GM21381 (cell line): ENCODE measurements at regions not wholly inside any gene's neighbourhood (a gene's known extent, or its start where the extent isn't known, plus 50 kb on each side); places are given as distances from the start of the nearest gene placed in this dataset.

Experiments
- ATAC-seq: cut with Tn5 transposase; IDR thresholded peaks from one replicate; pipeline ENCODE4 v1.9.1; 2021; ENCODE audit warnings: mild to moderate bottlenecking, moderate library complexity; ENCODE audit not compliant: unreplicated experiment

DNA sequence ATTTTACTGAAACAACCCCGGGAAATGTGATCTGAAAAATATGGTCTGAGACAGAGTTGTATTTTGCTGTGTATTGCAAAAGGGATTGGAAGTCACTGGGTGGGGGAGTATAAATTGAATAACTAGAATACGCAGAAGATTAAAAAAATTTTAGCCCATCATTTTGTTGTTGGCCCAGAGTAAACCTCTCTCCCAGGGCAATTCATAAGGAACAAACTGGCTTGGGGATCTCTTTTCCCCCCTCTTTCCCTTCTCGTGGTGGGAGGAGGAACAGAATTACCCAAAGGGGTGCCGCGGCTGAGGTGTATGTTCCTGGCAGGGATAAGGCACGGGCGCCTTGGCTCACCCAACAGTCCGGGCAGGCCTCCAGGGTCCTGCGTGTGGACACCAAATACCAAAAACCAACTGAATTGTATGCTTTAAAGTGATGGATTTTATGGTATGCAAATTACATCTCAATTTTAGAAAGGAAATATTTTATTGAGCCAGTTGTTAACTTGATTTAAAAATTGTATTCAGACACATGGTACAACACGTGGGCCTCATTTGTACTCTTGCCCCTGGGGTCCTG lies 121.2 kb upstream of the SPRED2 start:
- ATAC-seq = no peak

- no peak for ATAC-seq
Measured at GRCh38 chr2:65551528-65551927, 119.1 kb upstream of the SPRED2 start.

DNA sequence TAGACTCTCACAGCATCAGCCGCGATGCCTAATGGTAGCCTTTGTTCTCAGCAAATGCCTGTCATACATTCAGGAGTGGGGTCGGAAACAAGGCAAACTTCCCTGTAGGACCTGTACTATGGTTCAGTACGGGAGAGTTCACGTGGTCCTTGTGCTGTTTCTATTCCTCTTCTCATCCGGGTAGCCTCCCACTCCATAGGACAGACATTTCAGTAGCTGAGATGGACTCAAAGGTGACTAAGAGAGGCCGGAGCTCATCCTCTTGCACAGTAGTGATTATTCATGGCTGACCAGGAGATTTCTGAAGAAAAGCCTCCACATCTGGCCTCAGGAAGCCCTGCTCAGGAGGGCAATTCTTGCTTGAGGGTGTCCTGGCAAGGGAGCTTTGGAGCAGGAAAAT lies 117.8 kb upstream of the SPRED2 start:
- ATAC-seq = no peak

- ATAC-seq = no peak
Measured at GRCh38 chr2:65549631-65550030, 117.2 kb upstream of the SPRED2 start.

DNA sequence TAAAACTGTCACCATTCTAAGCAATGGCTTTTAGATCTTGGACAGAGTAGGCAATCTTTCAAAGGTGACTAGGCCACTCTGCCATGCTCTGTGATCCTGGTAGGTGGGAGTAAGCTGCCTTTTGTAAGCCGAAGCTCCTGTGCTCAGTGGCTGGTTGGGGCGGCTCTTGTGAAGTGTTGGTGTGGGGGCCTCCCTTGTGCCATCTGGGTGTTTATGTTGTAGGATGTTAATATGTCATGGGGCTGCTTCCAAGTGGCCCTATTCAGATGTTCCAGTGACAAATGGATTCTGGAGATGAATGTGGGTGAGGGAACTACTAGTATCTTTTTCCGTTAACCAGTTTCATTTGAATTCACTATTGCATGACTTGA lies 116.8 kb upstream of the SPRED2 start:
- ATAC-seq = no peak

- ATAC-seq = no peak
Measured at GRCh38 chr2:65548576-65549256, 116.3 kb upstream of the SPRED2 start.

DNA sequence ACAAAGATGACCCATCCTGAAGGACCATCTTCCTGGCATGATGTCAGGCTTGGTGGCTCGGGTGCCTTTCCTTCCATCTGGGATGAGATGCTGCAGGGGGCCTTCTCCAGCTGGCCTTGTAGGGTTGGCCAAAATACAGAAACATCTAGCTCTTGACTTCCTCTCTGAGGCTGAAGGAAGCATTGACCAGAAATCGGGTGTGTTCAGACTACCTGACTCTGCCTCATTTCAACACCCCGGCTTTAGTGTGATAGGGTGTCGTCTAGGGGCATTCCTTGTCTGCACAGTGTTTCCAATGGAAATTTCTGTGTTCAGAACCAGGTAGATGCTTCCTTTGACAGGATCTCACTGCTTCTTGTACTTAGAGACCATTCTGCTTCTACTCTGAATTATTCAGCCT lies 115.7 kb upstream of the SPRED2 start:
- ATAC-seq = no peak

- ATAC-seq = no peak
Measured at GRCh38 chr2:65545837-65546805, 113.7 kb upstream of the SPRED2 start.

- ATAC-seq = no peak
Measured at GRCh38 chr2:65541773-65542172, 109.4 kb upstream of the SPRED2 start.

GRCh38 chr2:65539633-65540032 lies 107.2 kb upstream of the SPRED2 start:
- ATAC-seq = no peak

DNA sequence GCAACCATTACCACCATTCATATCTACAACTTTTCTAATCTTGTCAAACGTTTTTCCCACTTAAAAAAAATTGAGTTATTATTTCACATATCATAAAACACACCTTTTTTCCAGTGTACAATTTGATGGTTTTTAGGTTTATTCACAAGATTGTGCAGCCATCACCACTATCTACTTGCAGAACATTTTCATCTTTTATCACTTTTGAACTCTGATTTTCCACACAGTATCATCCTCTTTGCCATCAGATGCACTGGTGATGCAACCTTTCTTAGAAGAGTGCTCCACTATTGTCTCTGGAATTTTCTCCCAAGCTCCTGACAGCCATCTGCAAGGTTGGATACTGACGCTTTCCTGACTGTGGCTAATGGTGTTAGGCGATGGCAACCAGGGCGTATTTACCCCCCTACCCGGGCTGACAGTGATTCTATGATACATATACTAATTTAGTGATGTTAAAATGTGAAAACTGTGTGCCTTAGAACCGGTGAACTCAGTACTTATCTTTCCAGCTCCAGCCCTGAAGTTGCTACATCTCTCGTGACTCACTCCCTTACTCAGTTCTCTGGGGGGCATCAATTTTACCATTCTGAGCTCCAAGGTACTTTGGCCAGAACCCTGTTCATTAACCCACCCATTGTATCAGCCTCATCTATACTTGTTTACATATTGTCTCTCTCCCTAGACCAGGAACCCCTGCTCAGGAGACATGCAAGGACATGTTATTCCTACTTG lies 105.4 kb upstream of the SPRED2 start:
- no peak for ATAC-seq

DNA sequence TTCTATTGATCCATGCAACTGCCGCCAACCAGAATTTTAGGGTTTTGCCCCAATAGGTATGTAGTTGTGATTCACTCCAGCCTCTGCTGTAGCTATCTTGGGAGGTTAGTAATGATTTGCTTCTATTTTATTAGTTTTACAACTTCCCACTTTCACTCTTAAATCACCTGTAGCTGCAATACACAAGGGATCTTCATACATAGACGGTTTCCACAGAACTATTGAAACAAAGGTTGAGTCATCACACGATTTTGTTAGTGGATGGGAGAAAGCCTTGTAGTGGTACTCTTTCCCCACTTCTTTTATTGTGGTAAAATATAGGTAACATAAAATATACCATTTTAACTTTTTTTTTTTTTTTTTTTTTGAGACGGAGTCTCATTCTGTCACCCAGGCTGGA lies 104.2 kb upstream of the SPRED2 start:
- peak; percentile 93 for ATAC-seq

- ATAC-seq = no peak
Measured at GRCh38 chr2:65532937-65533336, 100.5 kb upstream of the SPRED2 start.

- no peak for ATAC-seq
Measured at GRCh38 chr2:65532326-65532725, 99.9 kb upstream of the SPRED2 start.

DNA sequence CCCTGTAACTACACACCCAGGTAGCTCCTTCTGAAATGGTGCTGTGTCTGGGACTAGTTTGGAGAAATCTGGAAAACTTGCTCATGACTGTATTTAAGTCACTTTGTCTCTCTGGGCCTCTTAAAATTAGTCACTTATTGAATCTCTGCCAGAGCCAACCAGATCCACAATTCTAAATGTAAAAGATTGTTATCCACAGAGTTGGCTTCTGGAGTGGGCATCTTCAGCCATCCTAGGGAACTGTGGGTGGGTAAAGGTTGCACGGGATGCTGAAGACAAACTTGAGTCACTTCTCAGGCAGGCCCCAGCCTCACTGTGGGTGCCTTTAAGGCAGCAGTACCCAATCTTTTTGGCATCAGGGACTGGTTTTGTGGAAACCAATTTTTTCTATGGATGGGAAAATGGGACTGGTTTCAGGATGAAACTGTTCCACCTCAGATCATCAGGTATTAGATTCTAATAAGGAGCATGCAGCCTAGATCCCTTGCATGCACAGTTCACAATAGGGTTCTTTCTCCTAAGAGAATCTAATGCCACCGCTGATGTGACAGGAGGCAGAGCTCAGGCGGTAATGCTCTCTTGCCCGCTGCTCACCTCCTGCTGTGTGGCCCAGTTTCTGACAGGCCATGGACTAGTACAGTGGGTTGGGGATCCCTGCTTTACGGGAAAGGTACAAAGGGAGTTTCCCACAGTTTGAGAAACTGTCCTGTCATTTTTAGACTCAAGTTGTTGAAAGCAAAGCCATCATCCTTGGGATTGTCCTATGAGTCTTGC lies 98.3 kb upstream of the SPRED2 start:
- no peak for ATAC-seq

- no peak for ATAC-seq
Measured at GRCh38 chr2:65529419-65529818, 97.0 kb upstream of the SPRED2 start.

GRCh38 chr2:65528241-65528574 lies 95.8 kb upstream of the SPRED2 start:
- no peak for ATAC-seq

- no peak for ATAC-seq
Measured at GRCh38 chr2:65527451-65528240, 95.2 kb upstream of the SPRED2 start.

DNA sequence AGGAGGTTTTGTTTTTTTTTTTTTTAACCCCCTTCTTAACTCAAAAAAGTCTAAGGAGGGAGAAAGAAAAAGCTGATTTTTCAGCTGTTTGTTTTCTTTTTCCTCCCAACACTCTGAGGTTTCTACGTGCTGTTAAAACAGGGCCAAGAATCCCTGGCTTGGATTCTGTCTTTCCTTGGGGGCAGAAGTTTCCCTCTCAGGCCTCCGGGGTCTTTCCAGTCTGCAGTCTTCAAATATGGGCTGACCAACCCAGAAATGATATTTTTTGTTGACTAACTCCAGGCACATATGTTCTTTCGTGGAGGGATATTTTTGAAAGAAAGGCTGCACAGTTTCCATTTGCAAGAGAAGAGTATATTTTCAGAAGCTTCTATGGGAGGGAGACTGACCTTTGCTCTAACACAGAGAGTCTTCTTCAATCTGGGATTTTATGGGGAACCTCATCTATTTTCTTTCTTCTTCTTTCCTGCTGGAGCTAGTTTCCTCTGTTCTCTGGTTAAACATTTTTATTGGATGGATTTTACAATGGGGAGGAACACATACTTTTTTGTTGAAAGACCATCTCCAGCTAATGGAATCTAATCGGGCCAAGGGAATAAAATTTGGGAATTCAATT lies 93.3 kb upstream of the SPRED2 start:
- ATAC-seq = no peak
